ENCODE measurements at regions not wholly inside any gene's neighbourhood (a gene's known extent, or its start where the extent isn't known, plus 50 kb on each side); places are given as distances from the start of the nearest gene placed in this dataset.

DNA sequence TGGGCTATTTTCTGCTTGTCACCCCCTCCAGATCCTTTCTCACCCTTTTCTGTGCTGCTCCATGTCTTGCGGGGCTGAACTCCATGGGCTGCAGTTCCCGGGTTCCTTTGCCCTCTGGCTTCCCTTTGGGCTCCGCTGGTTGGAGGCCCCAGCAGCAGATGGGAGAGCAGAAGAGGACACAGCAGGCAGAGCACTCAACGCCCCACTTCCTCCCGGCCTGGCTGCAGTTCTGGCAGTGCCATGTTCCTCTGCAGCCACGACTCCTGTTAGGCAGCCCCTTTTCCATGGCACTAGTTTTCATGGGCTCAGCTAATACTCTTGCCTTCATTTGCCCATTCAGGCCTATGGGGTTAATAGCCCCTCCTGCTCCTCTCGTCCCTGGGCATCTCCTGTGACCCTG is 127.1 kb downstream of the TENT5C start:
- no peak overlapping the region for H3K27ac ChIP-seq (ENCODE audit: low read depth, low read length)
- H4K20me1 ChIP-seq (ENCODE audit: control insufficient read depth, insufficient read depth, low read depth, low read length), result no peaks in the 10 kb centered on the region
- no peaks in the 10 kb centered on the region for H3K4me1 ChIP-seq (ENCODE audit: control insufficient read depth, low read length)
- H3K9me3 ChIP-seq (ENCODE audit: control insufficient read depth, insufficient read depth, low read length), result no peaks in the 10 kb centered on the region
- TF ChIP-seq EZH2phosphoT487 (IDR thresholded peaks at IDR 0.05; ENCODE audit: borderline replicate concordance, low read length), result no peak
- TF ChIP-seq, protein P1, sequence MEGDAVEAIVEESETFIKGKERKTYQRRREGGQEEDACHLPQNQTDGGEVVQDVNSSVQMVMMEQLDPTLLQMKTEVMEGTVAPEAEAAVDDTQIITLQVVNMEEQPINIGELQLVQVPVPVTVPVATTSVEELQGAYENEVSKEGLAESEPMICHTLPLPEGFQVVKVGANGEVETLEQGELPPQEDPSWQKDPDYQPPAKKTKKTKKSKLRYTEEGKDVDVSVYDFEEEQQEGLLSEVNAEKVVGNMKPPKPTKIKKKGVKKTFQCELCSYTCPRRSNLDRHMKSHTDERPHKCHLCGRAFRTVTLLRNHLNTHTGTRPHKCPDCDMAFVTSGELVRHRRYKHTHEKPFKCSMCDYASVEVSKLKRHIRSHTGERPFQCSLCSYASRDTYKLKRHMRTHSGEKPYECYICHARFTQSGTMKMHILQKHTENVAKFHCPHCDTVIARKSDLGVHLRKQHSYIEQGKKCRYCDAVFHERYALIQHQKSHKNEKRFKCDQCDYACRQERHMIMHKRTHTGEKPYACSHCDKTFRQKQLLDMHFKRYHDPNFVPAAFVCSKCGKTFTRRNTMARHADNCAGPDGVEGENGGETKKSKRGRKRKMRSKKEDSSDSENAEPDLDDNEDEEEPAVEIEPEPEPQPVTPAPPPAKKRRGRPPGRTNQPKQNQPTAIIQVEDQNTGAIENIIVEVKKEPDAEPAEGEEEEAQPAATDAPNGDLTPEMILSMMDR (IDR thresholded peaks at IDR 0.05; ENCODE audit: low read depth, low read length, poor library complexity, severe bottlenecking), result no peak
- H3K27me3 ChIP-seq (ENCODE audit: control insufficient read depth, low read length), result no peaks in the 10 kb centered on the region
- H3K4me3 ChIP-seq (ENCODE audit: low read length), result no peak overlapping the region
- H3K79me2 ChIP-seq (ENCODE audit: control insufficient read depth, low read length), result no peaks in the 10 kb centered on the region
- no peak overlapping the region for H3K4me2 ChIP-seq (ENCODE audit: low read length)
- no peaks in the 10 kb centered on the region for H3K36me3 ChIP-seq (ENCODE audit: control insufficient read depth, low read length)
- H3F3A ChIP-seq (ENCODE audit: control insufficient read depth, insufficient read depth), result no peaks in the 10 kb centered on the region
- no peaks in the 10 kb centered on the region for H3K9me2 ChIP-seq (replicated peaks; ENCODE audit: control insufficient read depth, low read length)

DNA sequence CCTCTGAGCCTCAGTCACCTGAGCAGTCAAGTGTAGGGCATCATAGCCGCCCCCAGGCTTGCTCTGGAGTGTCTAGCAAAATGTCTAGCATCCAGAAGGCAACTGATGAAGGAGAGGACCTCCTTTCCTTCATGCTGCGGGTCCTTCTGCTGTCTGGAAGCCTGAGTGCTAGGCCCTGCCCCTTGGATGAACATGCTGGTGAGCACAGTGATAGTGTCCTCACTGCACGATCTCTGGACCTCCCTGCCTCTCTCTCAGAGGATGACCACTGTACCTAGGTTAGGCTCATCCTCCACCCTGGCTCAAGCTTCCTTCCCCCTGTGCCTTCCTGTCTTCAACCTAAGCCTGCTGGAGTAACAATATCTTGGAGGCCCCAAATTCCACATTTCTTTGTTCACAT is 128.6 kb downstream of the TENT5C start:
- Histone ChIP-seq H3K9me3 (ENCODE audit: control insufficient read depth, insufficient read depth, low read length) (no peaks in the 10 kb centered on the region), H3K4me1 (ENCODE audit: control insufficient read depth, low read length) (no peaks in the 10 kb centered on the region), H3K36me3 (ENCODE audit: control insufficient read depth, low read length) (no peaks in the 10 kb centered on the region), H3F3A (ENCODE audit: control insufficient read depth, insufficient read depth) (no peaks in the 10 kb centered on the region), H3K4me2 (ENCODE audit: low read length) (no peak overlapping the region), H3K4me3 (ENCODE audit: low read length) (no peak overlapping the region), H3K79me2 (ENCODE audit: control insufficient read depth, low read length) (no peaks in the 10 kb centered on the region), H3K9me2 (replicated peaks; ENCODE audit: control insufficient read depth, low read length) (no peaks in the 10 kb centered on the region), H3K27me3 (ENCODE audit: control insufficient read depth, low read length) (no peaks in the 10 kb centered on the region), H3K27ac (ENCODE audit: low read depth, low read length) (no peak overlapping the region), H4K20me1 (ENCODE audit: control insufficient read depth, insufficient read depth, low read depth, low read length) (no peaks in the 10 kb centered on the region)
- TF ChIP-seq, protein P1 (IDR thresholded peaks at IDR 0.05; ENCODE audit: low read depth, low read length, poor library complexity, severe bottlenecking), result no peak
- no peak for TF ChIP-seq EZH2phosphoT487 (IDR thresholded peaks at IDR 0.05; ENCODE audit: borderline replicate concordance, low read length)

DNA sequence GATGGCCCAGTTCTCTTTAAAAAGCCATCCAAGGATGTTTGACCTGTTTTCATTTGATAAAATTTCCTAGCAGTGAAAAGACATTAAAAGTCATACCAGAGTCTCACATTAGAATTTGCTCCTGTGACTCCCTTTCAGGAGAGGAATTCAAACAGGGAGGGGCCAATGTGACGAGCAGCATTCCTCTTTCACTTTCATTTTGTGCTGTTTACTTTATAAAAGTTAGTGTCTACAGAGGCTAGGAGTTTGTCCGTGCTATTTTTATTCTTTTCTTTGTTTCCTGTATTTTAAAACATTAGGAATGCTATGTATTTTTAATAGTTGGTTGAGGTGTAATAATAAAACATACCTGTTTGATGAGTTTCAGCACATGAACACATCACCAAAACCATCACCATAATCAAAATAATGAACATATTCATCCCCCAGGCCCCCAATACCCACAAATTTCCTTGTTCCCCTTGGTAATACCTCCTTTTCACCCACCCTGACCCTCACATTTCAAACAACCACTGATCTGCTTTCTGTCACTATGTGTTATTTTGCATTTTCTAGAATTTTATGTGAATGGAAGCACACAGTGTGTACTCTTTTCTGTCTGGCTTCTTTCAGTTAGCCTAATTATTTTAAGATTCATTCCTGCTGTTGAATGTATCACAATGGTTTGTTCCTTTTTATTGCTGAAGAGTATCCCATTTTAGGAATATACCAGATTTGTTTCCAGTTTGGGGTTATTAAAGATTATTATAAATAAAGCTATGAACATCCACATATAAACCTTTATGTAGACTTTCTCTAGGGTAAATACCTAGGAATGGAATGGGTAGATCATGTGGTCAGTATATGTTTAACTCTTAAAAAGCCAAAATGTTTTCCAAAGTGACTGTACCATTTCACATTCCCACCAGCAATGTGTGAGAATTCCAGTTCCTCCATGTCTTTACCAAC is 129.5 kb downstream of the TENT5C start:
- Histone ChIP-seq H3K36me3 (ENCODE audit: control insufficient read depth, low read length) (no peaks in the 10 kb centered on the region), H3K4me2 (ENCODE audit: low read length) (no peak overlapping the region), H3F3A (ENCODE audit: control insufficient read depth, insufficient read depth) (no peaks in the 10 kb centered on the region), H3K4me3 (ENCODE audit: low read length) (no peak overlapping the region), H3K9me3 (ENCODE audit: control insufficient read depth, insufficient read depth, low read length) (no peaks in the 10 kb centered on the region), H3K4me1 (ENCODE audit: control insufficient read depth, low read length) (no peaks in the 10 kb centered on the region), H3K79me2 (ENCODE audit: control insufficient read depth, low read length) (no peaks in the 10 kb centered on the region), H4K20me1 (ENCODE audit: control insufficient read depth, insufficient read depth, low read depth, low read length) (no peaks in the 10 kb centered on the region), H3K27me3 (ENCODE audit: control insufficient read depth, low read length) (no peaks in the 10 kb centered on the region), H3K9me2 (replicated peaks; ENCODE audit: control insufficient read depth, low read length) (no peaks in the 10 kb centered on the region), H3K27ac (ENCODE audit: low read depth, low read length) (no peak overlapping the region)
- TF ChIP-seq EZH2phosphoT487 (IDR thresholded peaks at IDR 0.05; ENCODE audit: borderline replicate concordance, low read length), result no peak
- TF ChIP-seq, protein P1 (IDR thresholded peaks at IDR 0.05; ENCODE audit: low read depth, low read length, poor library complexity, severe bottlenecking), result no peak
